ENCODE measurements at regions not wholly inside any gene's neighbourhood (a gene's known extent, or its start where the extent isn't known, plus 50 kb on each side); places are given as distances from the start of the nearest gene placed in this dataset.

DNA sequence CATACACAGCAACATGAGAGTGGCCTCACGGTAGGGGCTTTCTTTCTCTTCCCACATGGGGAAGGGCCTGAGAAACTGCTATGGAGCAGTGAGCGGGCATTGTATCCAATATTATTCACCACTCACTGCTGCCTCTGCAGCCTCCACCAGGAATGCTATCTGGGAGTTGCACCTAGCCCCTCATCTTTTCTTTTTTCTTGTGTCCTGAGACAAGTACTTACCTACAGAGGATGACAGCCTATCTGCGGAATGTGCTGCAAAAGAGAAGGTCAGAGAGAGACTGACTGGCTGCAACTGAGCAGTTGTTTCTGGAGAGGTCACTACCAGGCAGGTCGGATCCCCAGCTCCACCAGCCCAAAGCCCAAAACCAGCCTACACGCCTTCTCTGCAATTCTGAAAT lies 52.1 kb upstream of the HTATIP2 start:
- no peak for DNase-seq (ENCODE audit: low read depth in 2 of 3, low spot score in 2 of 3)

DNA sequence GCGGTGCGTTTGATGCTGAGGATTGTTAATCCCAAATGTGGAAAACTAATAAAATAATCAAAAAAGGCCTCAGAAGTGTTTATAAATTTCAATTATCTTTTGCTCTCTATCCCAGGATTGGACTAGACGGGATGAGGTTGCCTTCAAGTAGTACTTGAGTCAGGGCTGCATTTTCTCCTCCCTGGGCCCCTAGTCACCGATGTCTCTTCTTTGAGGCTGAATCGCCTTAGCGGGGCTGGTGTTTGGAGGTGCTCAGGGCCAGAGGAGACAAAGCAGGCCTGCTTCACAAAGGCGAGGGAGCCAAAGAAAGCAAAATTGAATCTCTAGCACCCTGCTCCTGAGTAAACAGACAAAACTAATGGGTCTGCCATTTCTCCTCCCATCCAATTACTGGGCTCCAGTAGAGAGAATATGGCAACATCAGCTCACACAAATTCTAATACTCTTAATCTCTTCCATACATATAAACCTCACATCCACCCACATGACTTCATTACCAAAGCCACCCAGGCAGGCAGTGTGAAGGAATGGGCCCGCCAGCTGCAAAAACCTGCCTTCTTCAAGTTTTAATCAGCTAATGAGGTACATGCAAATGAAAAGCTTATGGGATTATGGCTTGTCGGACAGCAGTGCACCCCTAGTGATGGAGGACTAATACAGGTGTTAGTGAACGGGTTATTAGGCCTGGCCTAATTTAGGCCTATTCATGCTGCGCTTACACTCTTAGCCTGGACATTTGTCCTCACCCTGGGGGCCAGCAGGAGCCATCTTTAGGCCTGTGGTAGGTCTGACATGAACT lies 52.7 kb upstream of the HTATIP2 start:
- no peak for DNase-seq (ENCODE audit: low read depth in 2 of 3, low spot score in 2 of 3)

DNA sequence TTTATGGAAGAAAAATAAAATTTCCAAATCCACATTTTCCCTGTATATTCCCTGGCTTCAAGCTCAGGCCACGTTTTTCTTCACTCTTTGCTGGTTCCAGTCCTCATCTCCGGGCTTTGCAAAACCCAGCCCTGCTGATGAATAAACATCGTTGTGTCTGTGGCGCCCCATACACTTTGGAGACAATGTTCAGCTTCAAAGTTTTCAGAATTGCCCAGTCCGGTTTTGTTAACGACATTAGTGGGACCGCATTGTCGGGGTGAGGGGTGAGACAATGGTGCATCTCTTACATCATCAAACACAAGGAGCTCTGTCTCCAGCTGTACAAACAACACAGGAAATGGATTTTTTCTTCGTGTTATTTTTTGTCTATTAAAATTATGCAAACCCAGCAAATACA lies 53.4 kb upstream of the HTATIP2 start:
- DNase-seq (ENCODE audit: low read depth in 2 of 3, low spot score in 2 of 3), result no peak

DNA sequence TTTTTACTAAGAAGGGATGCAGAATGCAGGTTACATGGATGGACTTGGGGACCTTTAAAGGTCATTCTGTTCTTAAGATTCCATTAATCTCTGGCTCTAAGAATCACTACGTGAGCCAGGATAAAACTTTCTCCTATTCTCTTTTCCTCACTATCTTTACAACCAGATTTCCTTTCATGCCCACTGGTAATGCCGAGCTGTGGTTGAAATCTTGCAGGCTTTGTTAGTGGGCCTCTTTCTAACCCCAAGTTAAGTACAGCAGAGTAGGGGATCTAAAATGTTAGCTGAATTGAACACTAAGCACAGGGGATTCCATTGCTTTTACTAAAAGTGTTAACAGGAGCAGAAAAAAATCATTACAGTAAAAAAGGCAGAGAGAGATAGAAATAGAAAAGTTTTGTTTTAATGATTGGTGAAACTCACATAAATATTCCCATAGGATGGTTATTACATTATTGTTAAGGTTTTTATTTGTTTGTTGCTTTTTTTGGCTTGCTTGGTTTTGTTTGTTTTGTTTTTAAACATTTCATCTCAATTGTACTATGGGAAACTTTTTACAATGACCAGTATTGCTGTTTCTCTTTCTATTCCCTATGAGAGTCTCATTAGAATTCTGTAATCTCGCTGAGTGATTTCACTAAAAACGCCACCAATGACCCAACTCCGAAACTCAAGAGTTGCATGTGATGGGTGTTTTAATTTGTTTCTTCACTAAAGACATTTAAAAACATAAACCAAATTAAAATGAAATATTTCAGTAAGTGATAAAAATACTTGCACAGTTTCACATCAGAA lies 54.1 kb upstream of the HTATIP2 start:
- DNase-seq (ENCODE audit: low read depth in 2 of 3, low spot score in 2 of 3), result no peak

DNA sequence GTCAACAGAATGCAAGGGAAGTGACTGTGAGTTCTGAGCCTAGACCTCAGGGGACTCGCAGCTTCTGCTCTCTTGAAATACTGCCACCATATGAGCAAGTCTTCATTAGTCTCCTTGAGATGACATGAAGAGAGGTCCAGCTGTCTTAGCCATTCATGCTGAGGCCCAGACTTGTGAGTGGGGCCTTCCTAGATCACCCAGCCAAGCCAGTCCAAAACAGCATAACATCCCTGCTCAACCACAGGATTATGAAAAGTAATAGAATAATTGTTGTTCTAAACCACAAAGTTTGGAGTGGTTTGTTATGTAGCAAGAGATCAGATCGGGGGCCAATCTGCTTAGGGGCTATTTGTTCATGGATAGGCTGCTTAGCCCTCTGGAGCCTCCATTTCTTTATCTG lies 54.9 kb upstream of the HTATIP2 start:
- no peak for DNase-seq (ENCODE audit: low read depth in 2 of 3, low spot score in 2 of 3)

DNA sequence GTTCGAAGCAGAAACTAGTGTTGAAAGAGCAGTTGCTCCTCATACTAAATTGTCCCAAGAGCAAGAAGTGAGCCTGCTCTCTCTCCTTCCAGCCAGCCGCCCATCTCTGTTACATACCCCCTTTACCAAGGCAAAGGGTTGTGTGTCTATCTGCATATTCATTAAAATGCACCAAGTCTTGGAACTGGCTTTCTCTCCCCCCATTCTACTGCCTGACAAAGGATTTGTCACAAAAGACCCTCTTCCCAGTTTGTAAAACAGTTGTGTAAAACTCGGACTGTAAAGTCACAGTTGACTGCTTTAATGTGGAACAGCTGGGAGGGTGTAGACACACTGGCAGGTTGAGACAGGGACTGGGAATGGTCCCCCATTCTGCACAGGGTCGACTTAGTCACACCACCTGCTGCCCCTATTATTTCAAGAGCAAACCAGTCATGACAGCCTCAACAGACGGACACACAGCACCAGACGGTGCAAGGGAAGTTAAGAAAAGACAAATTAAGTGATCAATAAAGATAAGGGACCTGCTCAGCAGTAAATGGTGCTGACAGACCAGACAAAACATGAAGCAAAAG lies 60.0 kb upstream of the HTATIP2 start:
- no peak for DNase-seq (ENCODE audit: low read depth in 2 of 3, low spot score in 2 of 3)

DNA sequence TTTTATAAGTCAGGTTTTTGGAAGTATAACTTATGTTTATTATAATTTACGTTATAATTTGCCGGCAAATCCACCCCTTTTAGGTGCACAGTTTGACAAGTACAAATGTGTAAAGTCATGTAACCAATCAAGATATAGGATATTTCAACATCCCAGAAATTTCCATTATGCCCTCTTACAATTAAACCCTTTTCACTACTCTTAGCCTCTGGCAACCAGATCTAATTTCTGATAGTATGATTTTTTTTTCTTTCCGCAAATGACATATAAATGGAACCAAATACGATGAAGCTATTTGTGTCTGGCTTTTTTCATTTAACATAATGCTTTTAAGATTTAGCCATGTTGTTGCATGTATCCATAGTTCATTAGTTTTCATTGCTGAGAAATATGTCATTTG lies 69.5 kb upstream of the HTATIP2 start:
- DNase-seq (ENCODE audit: low read depth in 2 of 3, low spot score in 2 of 3), result no peak

DNA sequence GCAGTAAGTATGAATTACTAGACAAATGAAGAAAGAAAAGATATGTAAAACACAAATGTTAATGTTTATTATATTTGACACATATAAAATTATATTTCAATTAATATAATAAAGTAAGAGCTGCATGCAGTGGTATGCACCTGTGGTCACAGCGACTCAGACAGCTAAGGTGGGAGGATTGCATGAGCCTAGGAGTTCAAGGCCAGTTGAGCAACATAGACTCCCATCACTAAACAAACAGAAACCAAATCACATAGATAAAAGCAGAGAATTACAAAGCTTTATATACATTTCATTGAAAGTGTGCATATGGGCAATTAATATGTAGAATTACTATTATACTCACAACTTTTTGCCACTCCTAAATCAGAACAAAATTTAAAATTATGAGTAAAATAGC lies 70.0 kb upstream of the HTATIP2 start:
- no peak for DNase-seq (ENCODE audit: low read depth in 2 of 3, low spot score in 2 of 3)

DNA sequence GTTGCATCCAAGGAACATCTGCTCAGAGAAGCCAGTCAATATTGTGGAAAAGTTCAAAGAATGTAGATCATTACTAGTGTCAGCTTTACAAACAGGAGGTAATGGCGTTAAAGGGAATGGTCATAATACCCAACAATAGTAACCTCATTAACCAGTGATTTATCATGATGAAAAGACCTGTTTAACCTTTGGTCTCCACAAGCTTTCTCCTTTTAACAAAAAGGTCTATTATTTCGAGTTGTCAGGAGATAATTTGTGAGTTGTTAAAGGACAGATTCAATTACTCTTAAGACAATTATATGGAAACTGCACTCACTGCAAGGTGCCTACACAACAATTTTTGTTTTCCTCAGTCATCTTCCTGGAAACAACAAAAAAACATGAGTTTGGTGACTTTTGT lies 73.8 kb upstream of the HTATIP2 start:
- no peak for DNase-seq (ENCODE audit: low read depth in 2 of 3, low spot score in 2 of 3)

DNA sequence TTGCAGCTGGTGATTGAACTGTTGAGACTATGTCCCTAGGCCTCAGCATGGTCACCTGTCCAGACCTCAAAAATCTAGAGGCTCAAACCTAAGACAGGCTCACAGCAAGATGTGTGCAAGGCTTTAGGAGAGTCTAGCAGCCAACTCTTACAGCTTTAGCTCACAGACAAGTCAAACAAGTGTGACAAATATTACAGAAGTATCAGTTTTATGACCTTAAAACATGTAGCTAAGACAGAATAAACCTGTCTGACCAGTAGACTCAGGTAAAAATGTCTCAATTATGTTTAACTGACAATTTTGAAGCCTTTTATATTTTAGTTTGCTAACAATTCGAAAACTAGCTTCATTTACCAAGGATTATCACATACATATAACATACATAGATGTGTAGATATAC lies 80.0 kb upstream of the HTATIP2 start:
- no peak for DNase-seq (ENCODE audit: low read depth in 2 of 3, low spot score in 2 of 3)

DNA sequence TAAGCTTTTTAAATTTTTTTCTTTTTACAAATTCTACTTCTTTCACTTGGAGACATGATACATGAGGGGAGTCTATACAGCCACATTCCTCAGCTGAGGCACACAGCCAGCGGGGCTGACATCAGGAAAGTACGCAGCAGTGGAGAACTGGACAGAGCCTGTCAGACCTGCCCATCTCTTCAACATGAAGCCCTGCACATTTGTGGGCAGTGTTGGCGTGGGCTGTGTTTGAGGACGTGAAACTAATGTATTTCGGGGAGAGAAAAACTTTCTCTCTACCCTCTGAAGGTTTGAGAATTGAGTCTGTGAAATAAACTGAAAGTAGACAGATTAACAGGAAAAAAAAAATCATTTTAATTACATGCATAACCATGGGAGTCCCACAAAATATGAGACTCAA lies 84.8 kb upstream of the HTATIP2 start:
- no peak for DNase-seq (ENCODE audit: low read depth in 2 of 3, low spot score in 2 of 3)

DNA sequence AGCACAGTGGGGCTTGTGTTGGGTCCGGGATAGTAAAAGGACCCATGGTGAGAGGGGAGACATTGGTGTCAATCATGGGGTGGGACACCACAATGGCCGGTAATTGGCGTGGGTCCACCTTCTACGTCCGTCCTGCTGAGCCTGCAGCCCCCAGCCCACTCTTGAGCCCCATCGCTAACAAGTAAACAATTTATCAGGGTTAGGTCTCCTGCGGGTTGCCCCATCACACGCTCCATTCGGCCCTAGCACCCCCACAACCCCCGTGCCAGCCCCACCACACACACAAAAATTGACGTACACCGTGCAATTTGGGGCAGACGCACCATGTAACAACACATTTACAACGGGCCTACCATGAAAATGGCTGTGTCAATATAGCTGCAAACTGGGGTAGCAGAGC lies 86.5 kb upstream of the HTATIP2 start:
- DNase-seq (ENCODE audit: low read depth in 2 of 3, low spot score in 2 of 3), result no peak

DNA sequence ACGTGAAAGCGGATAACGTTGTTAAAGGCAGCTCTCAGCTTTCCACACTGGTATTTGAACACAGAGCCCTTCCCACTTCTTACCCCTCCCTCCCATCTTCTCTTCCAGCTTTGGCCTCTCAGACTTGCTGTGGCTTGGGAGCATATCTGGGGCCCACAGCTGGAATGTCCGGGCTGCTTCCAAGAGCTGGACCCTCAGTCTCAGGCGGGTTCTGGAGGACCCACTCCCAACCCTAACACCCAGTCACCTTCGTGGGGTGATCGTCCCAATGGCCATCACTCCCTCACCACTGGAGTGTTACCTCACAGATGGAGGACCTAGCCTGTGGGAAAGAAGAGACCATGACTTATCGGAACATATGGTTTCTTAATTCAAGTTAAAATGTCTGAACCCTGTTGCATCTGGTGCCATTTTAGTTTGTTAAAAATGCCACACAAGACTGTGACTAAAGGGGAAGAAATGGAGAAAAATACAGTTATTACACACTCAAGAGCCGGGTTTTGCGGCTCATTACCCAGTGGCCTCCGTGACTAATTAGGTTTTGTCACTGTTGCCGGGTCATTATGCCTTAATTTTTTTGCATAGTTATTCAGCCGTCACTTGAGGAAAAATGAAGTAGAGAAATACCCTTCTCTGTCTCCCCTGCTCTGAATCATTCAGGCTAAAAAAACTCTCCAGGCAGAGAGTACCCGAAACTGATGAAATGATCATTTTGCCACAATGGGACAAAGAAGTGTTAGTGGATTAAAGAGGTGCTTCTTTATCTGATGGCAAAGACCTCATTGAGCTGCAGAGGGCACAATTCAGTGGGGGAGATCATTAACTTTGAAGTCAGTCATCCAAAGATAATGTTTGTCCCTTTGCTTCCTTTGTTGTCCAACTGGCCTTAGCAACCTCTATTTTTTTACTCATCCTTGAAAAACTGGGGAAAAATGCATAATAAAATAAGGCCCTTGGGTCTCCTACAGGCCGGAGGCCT lies 87.2 kb upstream of the HTATIP2 start:
- DNase-seq (ENCODE audit: low read depth in 2 of 3, low spot score in 2 of 3), result no peak

DNA sequence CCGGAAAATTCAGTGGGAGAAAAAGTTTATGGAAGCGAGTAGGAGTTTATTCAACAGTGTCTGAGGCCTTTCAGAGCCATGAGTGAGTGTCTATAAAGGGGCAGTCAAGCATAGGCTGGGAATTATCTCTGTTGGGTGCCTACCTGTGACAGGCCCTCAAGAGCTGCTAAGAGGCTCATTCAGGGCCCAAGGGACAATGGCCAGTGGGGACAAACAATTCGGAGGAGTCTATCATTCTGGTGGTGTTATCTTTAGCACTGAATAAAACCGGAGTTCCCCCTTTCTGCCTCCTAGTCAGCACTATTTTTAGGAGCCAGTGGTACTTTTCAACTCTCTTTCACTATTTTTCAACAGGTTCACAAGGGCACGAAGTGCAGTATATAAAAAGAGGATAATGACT lies 89.5 kb upstream of the HTATIP2 start:
- DNase-seq (ENCODE audit: low read depth in 2 of 3, low spot score in 2 of 3), result no peak

DNA sequence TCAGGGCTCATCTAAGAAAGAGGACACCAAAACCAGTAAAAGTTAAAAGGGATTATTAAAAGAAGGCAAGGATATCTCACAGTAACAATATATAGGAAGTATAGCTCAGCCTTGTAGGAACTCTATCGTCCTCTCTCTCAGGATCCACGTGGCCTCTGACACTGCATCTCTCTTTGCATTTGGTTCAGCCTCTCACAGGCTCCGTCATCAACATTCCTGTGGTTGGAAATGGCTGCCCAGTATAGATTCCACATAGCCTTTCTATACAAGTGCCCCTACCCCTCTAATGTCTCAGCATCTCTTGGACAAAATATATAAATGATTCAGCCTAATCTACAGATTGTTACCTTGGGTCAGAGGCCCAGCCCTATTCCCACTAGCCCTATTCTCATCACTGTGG lies 101.3 kb upstream of the DBX1 start:
- no peak for DNase-seq (ENCODE audit: low read depth in 2 of 3, low spot score in 2 of 3)

DNA sequence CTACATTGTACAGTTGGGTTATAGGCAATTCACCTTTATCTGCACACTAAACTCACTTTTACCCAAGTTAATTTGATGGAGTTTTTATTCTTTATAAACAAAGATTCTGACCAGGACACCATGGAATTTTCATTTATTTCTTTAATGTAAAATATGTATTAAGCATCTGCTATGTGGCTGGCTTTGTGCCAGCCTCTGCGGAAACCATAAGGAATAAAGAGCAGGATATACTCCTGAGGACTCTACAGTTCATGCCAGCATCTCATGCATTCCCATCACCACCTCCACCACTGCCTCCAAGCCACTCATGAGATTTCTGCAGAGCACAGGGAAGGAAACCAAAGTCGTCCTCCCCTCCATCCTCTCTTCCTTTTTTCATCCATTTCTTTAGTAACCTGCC lies 100.0 kb upstream of the DBX1 start:
- no peak for DNase-seq (ENCODE audit: low read depth in 2 of 3, low spot score in 2 of 3)

DNA sequence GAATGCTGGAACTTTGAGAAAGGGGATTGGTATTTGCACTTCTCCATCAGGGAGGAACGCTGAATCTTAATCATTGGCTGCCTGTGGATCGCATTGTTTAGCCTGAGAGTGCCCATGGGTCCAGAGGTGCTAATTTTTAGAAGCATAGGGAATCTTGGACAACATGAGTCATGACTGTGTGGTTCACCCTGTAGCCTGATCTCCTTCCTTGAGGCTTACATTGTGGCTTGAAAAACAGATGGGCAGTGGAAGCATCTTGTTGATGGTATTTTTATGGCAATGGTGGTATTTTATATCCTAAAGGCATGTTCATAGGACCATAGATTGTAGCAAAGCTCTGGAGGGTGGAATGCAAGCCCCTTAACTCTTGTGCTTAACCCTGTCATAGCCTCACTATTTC lies 99.2 kb upstream of the DBX1 start:
- no peak for DNase-seq (ENCODE audit: low read depth in 2 of 3, low spot score in 2 of 3)

DNA sequence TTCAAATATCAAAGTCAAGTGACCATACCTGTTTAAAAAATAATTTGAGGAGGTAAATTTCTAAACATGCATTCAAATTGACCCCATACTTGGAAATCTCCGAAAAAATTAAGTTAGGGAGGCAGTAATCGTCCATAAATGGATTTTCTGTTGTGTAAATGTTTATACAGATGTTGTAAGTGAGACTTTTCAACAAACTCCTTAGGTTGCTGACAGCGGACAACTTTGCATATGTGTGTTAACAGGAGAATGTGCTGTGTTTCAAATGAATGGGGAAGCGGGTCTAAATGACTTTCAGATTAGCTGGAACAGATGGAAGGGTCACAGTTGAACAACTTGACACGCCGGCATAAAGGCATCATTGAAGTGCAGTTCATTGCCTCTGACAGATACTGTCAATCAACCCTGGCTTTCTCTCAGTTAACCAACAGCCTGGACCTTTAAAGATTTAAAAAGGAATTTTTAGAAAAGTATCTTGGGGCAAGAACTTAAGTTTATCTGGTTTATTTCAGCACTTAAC lies 98.2 kb upstream of the DBX1 start:
- DNase-seq (ENCODE audit: low read depth in 2 of 3, low spot score in 2 of 3), result no peak

DNA sequence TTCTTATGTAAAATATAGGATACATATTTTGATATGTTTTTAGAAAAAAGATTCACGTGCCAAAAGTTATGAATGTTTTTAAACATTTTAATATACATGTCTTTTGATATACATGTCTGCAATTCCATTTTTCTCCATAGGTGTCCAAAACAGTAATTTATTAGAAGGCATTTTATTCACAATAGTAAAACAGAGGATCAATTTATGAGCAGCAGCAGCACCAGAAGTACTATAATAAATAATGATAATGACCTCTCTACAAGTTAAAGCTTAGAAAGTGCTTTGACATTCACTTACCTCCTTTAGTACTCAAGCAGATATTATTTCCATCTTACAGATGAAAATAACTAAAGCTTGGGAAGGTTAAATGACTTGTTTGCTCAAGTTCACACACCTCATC lies 96.7 kb upstream of the DBX1 start:
- DNase-seq (ENCODE audit: low read depth in 2 of 3, low spot score in 2 of 3), result no peak

DNA sequence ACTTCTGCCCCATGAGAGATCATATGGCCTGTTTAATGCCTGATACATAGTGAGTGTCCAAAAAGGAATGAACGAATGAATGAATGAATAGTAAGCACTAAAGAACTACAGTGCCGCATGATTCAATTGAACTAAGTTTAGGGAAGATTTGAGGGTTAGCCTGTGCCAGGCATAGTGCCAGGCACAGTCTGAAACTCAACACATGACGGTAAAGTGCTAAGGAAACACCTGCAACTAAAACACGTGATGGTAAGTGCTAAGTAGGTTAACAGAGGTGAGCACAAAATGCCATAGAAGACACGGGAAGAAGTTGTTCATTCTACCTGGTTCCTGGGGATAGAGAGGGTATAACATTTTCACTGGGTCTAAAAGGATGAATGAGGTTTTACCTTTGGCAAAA lies 93.5 kb upstream of the DBX1 start:
- DNase-seq (ENCODE audit: low read depth in 2 of 3, low spot score in 2 of 3), result no peak

DNA sequence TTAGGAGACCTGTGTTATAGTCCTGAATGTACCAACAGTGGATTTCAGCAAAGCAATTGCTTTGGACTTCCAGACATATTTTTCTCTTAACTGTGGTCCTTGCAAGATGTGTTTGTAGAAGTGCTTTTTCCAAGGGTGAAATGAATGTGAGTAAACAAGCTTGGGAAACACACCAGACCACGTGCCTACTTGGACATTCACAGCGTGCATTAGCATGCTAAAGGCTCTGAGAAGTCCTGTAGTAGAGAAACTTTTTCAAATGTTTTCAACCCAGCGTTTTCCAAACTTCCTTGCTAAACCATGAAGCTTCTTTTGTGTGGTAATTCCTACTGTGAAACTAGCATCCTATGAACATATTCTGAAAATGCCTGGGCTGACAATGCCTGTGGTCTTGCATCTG lies 91.2 kb upstream of the DBX1 start:
- DNase-seq (ENCODE audit: low read depth in 2 of 3, low spot score in 2 of 3), result no peak
